Right lobe of liver (tissue), 4 donors: ENCODE measurements at regions not wholly inside any gene's neighbourhood (a gene's known extent, or its start where the extent isn't known, plus 50 kb on each side); places are given as distances from the start of the nearest gene placed in this dataset.

Experiments used
- POLR2A ChIP-seq: fragments of 450-650 bp; IDR thresholded peaks from one replicate; pipeline ENCODE4 v1.6.1; 2017; ENCODE audit warnings: antibody characterized with exemption, mild to moderate bottlenecking
- TF ChIP-seq, protein P1 (sequence below), 4 donors: fragments of 200-600 bp in 3 of 4; fragments of 450-650 bp in 1 of 4; IDR thresholded peaks; one replicate each; pipeline versions ENCODE4 v1.5.1 to v1.8.0; 2016 to 2022; ENCODE audit warnings: antibody characterized with exemption in 4 of 4, mild to moderate bottlenecking in 2 of 4
- donor health status: DM: no; HTN: no; CAD: no.
- donor health status: DM: no; HTN: no; CAD: no.
- donor health status: DM: no; HTN: yes; CAD: no.

DNA sequence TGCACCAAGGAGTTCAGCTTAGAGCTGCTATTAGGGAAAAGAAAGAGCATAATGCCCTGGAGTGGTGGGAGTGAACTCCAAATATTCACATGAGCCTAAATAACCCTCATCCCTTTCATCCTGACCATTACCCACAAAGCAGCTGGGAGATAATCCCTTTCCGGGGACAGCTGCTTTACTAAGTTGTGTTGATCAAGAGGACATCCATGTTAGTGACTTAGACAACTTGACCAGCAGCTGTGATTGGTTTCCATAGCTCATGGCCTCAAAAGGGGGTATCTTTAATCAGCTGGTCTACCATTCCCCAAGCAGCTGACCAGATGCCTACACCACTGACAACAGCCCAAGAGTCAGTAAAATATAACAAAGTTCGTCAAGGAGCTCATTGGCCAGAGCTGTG lies 75.8 kb upstream of the LY86 start:
- TF ChIP-seq, protein P1, sequence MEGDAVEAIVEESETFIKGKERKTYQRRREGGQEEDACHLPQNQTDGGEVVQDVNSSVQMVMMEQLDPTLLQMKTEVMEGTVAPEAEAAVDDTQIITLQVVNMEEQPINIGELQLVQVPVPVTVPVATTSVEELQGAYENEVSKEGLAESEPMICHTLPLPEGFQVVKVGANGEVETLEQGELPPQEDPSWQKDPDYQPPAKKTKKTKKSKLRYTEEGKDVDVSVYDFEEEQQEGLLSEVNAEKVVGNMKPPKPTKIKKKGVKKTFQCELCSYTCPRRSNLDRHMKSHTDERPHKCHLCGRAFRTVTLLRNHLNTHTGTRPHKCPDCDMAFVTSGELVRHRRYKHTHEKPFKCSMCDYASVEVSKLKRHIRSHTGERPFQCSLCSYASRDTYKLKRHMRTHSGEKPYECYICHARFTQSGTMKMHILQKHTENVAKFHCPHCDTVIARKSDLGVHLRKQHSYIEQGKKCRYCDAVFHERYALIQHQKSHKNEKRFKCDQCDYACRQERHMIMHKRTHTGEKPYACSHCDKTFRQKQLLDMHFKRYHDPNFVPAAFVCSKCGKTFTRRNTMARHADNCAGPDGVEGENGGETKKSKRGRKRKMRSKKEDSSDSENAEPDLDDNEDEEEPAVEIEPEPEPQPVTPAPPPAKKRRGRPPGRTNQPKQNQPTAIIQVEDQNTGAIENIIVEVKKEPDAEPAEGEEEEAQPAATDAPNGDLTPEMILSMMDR (IDR thresholded peaks at IDR 0.05) = no peak
- no peak for TF ChIP-seq POLR2A
